Hepatocyte (in vitro differentiated cells): ENCODE measurements at regions not wholly inside any gene's neighbourhood (a gene's known extent, or its start where the extent isn't known, plus 50 kb on each side); places are given as distances from the start of the nearest gene placed in this dataset.

Experiments
- DNase-seq: peaks from one replicate; pipeline ENCODE4 v3.0.0-alpha.2; 2016; ENCODE audit warnings: low spot score
- H2AFZ ChIP-seq: fragments of 200-600 bp; sonication (generic); 2 replicates; pipeline ENCODE4 v1.6.0; 2016; ENCODE audit warnings: antibody characterized with exemption, mild to moderate bottlenecking
- H3K27ac ChIP-seq: fragments of 200-600 bp; sonication (generic); 2 replicates; pipeline ENCODE4 v1.5.1; 2016; ENCODE audit warnings: mild to moderate bottlenecking
- H3K27me3 ChIP-seq: fragments of 200-600 bp; sonication (generic); 2 replicates; pipeline ENCODE4 v1.6.1; 2016
- H3K36me3 ChIP-seq: fragments of 200-600 bp; sonication (generic); replicated peaks from 2 replicates; pipeline ENCODE4 v1.5.1; 2016; ENCODE audit warnings: low read depth; ENCODE audit not compliant: insufficient read depth
- H3K4me1 ChIP-seq: fragments of 200-600 bp; sonication (generic); 2 replicates; pipeline ENCODE4 v1.5.1; 2016; ENCODE audit warnings: mild to moderate bottlenecking, moderate library complexity; ENCODE audit not compliant: insufficient read depth
- H3K4me2 ChIP-seq: fragments of 200-600 bp; sonication (generic); 2 replicates; pipeline ENCODE4 v1.6.0; 2016
- H3K4me3 ChIP-seq: fragments of 200-600 bp; sonication (generic); 2 replicates; pipeline ENCODE4 v1.5.1; 2016; ENCODE audit warnings: mild to moderate bottlenecking
- H3K79me2 ChIP-seq: fragments of 200-600 bp; sonication (generic); 2 replicates; pipeline ENCODE4 v1.6.0; 2017; ENCODE audit warnings: mild to moderate bottlenecking
- H3K9me2 ChIP-seq: fragments of 200-600 bp; sonication (generic); replicated peaks from 2 replicates; pipeline ENCODE4 v1.6.0; 2017; ENCODE audit warnings: mild to moderate bottlenecking; ENCODE audit not compliant: insufficient read depth
- H3K9me3 ChIP-seq: fragments of 200-600 bp; sonication (generic); 2 replicates; pipeline ENCODE4 v1.5.1; 2016; ENCODE audit warnings: low read depth, mild to moderate bottlenecking
- H4K20me1 ChIP-seq: fragments of 200-600 bp; sonication (generic); 2 replicates; pipeline ENCODE4 v1.6.0; 2016; ENCODE audit warnings: mild to moderate bottlenecking; ENCODE audit not compliant: insufficient read depth, poor library complexity, severe bottlenecking
- EZH2 ChIP-seq: fragments of 200-600 bp; sonication (generic); IDR thresholded peaks from 2 replicates; pipeline ENCODE4 v1.6.1; 2016; ENCODE audit warnings: antibody characterized with exemption, mild to moderate bottlenecking, borderline replicate concordance
- EZH2phosphoT487 ChIP-seq: fragments of 200-600 bp; sonication (generic); IDR thresholded peaks from one replicate; pipeline ENCODE4 v1.6.1; 2018; ENCODE audit warnings: antibody characterized with exemption, mild to moderate bottlenecking, low read depth, moderate library complexity; ENCODE audit not compliant: unreplicated experiment, severe bottlenecking
- WGBS: methylation state at CpG from one replicate; pipeline ENCODE4 v1.1.6; 2016; ENCODE audit warnings: low lambda C conversion rate; ENCODE audit errors: missing lambda C conversion rate; 5-methylcytosine and 5-hydroxymethylcytosine counted together
- TF ChIP-seq, protein P1 (sequence below): fragments of 200-600 bp; sonication (generic); IDR thresholded peaks from 2 replicates; pipeline ENCODE4 v1.5.1; 2016; ENCODE audit warnings: antibody characterized with exemption, mild to moderate bottlenecking; ENCODE audit not compliant: poor library complexity

DNA sequence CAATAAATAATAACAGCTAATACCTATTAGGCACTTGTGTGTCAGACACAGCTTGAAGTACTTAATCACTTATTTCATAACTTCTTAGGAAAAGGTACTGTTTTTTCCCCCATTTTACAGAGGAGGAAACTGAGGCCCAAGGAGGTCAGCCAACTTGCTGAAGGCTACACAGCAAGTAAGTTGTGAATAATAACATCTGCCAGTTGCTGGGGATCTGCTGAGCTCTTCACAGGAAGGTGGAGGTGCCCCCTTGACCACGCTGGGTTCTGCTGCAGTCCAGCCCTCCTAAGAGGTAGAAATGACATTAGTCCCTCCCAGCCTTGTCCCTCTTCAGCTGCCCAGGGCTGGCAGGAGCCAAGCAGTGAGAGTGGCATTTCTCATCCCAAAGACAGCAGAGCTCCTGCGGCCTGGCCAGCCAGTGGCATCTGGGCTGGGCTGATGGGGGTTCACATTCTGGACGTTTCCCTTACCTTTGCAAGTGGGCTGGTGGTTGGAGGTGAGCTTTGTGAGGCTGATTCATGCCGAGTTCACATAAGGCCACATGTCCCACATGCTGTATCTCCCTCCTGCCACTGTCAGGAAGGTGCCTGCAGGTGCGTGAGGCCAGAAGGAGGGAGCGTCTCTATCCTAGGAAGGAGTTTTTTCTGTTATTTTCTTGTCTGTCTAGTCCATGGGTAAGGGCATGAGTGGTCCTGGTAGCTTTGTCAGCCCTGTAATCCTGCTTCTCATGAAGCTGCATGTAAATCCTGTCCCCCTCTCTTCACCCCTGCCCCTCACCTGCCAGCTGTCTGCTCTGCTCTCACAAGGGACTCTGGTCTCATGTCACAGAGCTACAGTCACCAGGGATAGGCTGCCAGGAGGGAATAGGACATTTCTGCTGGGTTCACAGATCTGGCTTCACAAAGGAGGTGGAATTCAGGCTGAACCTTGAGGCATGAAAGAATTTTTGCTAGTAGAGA, 171.7 kb downstream of the MACROH2A1 start:
- 72% methylated on average over 6 of the region's 6 CpGs for WGBS
- H3K9me3 ChIP-seq, result no peaks in the 10 kb centered on the region
- no peak overlapping the region for H3K4me2 ChIP-seq
- H2AFZ ChIP-seq, result no peak overlapping the region
- peaks cover 7% of the 10 kb centered on the region for H3K4me1 ChIP-seq
- H3K36me3 ChIP-seq, result no peaks in the 10 kb centered on the region
- no peaks in the 10 kb centered on the region for H3K9me2 ChIP-seq
- TF ChIP-seq EZH2 (no peak), EZH2phosphoT487 (no peak)
- TF ChIP-seq, protein P1, sequence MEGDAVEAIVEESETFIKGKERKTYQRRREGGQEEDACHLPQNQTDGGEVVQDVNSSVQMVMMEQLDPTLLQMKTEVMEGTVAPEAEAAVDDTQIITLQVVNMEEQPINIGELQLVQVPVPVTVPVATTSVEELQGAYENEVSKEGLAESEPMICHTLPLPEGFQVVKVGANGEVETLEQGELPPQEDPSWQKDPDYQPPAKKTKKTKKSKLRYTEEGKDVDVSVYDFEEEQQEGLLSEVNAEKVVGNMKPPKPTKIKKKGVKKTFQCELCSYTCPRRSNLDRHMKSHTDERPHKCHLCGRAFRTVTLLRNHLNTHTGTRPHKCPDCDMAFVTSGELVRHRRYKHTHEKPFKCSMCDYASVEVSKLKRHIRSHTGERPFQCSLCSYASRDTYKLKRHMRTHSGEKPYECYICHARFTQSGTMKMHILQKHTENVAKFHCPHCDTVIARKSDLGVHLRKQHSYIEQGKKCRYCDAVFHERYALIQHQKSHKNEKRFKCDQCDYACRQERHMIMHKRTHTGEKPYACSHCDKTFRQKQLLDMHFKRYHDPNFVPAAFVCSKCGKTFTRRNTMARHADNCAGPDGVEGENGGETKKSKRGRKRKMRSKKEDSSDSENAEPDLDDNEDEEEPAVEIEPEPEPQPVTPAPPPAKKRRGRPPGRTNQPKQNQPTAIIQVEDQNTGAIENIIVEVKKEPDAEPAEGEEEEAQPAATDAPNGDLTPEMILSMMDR, result no peak
- no peak for DNase-seq
- H3K27me3 ChIP-seq, result no peaks in the 10 kb centered on the region
- H3K4me3 ChIP-seq, result no peak overlapping the region
- no peaks in the 10 kb centered on the region for H4K20me1 ChIP-seq
- no peaks in the 10 kb centered on the region for H3K79me2 ChIP-seq
- H3K27ac ChIP-seq, result no peak overlapping the region

DNA sequence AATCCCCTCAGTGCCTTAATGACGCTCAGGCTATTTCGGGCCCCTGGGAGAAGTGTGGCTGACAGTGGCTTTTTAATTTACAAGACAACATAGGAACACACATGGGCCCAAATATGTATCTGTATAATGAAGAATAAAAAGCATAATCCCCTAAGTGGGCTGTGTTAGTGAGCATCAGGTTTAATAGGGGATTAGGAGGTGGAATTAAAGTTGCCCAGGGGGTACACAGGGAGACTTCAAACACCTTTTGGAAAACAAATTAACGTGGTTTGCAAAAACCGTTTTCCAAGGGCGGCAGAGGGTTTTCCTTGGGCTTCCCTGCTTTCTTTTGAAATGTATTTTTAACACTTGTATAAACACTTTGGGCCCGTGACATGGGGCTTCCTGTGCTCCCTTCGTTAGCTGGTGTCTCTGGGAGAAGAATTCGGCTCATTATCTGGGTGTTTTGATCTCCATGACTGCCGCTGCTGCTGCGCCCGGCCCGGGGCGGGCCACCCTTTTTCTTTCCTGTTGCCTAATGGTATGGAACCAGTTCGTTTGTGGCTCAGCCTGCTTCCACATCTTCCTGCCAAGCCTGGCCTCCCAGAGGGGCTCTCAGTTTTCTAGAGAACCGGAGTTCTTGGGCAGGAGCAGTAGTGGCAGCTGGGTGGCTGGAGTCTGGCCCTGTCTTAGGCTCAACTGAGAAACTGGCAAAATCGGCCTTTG, 173.0 kb downstream of the MACROH2A1 start:
- H4K20me1 ChIP-seq, result no peaks in the 10 kb centered on the region
- peaks cover 7% of the 10 kb centered on the region for H3K4me1 ChIP-seq
- H3K9me3 ChIP-seq, result no peaks in the 10 kb centered on the region
- H3K4me3 ChIP-seq, result no peak overlapping the region
- DNase-seq, result no peak
- H2AFZ ChIP-seq, result no peak overlapping the region
- no peak overlapping the region for H3K27ac ChIP-seq
- TF ChIP-seq EZH2, result no peak
- TF ChIP-seq, protein P1, result no peak
- no peak for TF ChIP-seq EZH2phosphoT487
- H3K79me2 ChIP-seq, result no peaks in the 10 kb centered on the region
- no peaks in the 10 kb centered on the region for H3K36me3 ChIP-seq
- no peaks in the 10 kb centered on the region for H3K27me3 ChIP-seq
- WGBS, result 52% methylated on average over 16 of the region's 16 CpGs
- H3K4me2 ChIP-seq, result no peak overlapping the region
- H3K9me2 ChIP-seq, result no peaks in the 10 kb centered on the region

DNA sequence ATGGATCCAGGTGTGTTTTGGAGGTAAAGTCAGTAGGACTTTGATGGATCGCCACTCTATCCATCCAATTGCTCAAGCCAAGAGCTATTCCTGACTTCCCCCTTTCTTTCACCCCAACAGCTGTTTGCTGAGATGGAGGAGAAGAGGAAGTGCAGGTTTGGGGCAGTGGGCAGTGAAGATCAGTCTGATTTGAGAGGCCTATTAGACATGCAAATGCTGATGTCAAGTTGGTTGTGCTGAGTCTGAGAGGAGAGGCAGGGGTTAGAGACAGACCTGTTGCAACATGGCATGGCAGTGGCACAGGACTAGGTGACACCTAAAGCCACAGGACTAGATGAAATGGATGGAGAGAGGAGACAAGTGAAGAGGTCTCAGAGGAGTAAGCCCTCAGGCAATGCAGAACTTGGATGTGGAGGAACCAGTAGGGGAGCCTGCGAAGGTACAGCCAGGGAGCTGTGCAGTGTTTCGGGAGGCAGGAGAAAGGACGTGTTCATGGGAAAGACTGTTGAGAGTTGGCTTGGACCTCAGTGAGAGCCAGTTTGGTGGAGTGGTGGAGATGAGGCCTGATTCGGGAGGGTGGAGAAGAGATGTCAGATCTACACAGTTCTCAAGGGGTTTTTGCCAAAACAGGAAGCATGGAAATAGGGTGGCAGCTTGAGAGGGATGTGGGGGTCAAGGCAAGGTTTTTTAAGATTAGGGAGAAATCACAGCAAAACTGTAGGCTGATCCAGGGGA, 175.0 kb downstream of the MACROH2A1 start:
- Histone ChIP-seq H3K79me2 (no peaks in the 10 kb centered on the region), H4K20me1 (no peaks in the 10 kb centered on the region), H3K4me3 (no peak overlapping the region), H3K4me2 (no peak overlapping the region), H2AFZ (no peak overlapping the region), H3K27me3 (no peaks in the 10 kb centered on the region), H3K27ac (no peak overlapping the region), H3K9me2 (no peaks in the 10 kb centered on the region), H3K9me3 (no peaks in the 10 kb centered on the region), H3K36me3 (no peaks in the 10 kb centered on the region), H3K4me1 (no peaks in the 10 kb centered on the region)
- no peak for DNase-seq
- WGBS, result 72% methylated on average over 5 of the region's 5 CpGs
- TF ChIP-seq EZH2phosphoT487 (no peak), EZH2 (no peak)
- TF ChIP-seq, protein P1, result no peak
